ENCODE measurements at regions not wholly inside any gene's neighbourhood (a gene's known extent, or its start where the extent isn't known, plus 50 kb on each side); places are given as distances from the start of the nearest gene placed in this dataset.

- H3K9me3 ChIP-seq = no peaks in the 10 kb centered on the region
- no peak overlapping the region for H3K4me3 ChIP-seq
- intact Hi-C loops (cut with DNase I; ENCODE audit: low total_unique reads) = no loop called here
- H3K27ac ChIP-seq = no peak overlapping the region
- TF ChIP-seq CTCF (IDR thresholded peaks at IDR 0.05) (no peak), POLR2A (IDR thresholded peaks at IDR 0.05) (no peak)
- no peaks in the 10 kb centered on the region for H3K27me3 ChIP-seq
- no peaks in the 10 kb centered on the region for H3K4me1 ChIP-seq
- 89 to 96% methylated on average over 4 of the region's 4 CpGs for WGBS, 2 donors
- no peaks in the 10 kb centered on the region for H3K36me3 ChIP-seq (ENCODE audit: low read depth, missing control alignments)
- no peak for DNase-seq
Measured at GRCh38 chr6:40705354-40705753, 118.2 kb upstream of the LRFN2 start.

GRCh38 chr6:40701352-40702007, 114.3 kb upstream of the LRFN2 start:
- no peak for DNase-seq
- Histone ChIP-seq H3K27ac (no peak overlapping the region), H3K9me3 (no peaks in the 10 kb centered on the region), H3K4me1 (no peaks in the 10 kb centered on the region), H3K36me3 (ENCODE audit: low read depth, missing control alignments) (no peaks in the 10 kb centered on the region), H3K4me3 (no peak overlapping the region), H3K27me3 (no peaks in the 10 kb centered on the region)
- WGBS, 2 donors = 76 to 79% methylated on average over 3 of the region's 3 CpGs
- intact Hi-C loops (cut with DNase I; ENCODE audit: low total_unique reads) = no loop called here
- TF ChIP-seq CTCF (IDR thresholded peaks at IDR 0.05) = no peak
- TF ChIP-seq POLR2A (IDR thresholded peaks at IDR 0.05) = no peak

- WGBS, 2 donors = 41 to 46% methylated on average over 4 of the region's 4 CpGs
- no peak overlapping the region for H3K27ac ChIP-seq
- TF ChIP-seq POLR2A (IDR thresholded peaks at IDR 0.05) = no peak
- no peak for TF ChIP-seq CTCF (IDR thresholded peaks at IDR 0.05)
- DNase-seq = no peak
- no peaks in the 10 kb centered on the region for H3K27me3 ChIP-seq
- no peaks in the 10 kb centered on the region for H3K4me1 ChIP-seq
- H3K9me3 ChIP-seq = no peaks in the 10 kb centered on the region
- no peaks in the 10 kb centered on the region for H3K36me3 ChIP-seq (ENCODE audit: low read depth, missing control alignments)
- intact Hi-C loops (cut with DNase I; ENCODE audit: low total_unique reads) = no loop called here
- H3K4me3 ChIP-seq = no peak overlapping the region
Measured at GRCh38 chr6:40700006-40700580, 112.9 kb upstream of the LRFN2 start.

- intact Hi-C loops (cut with DNase I; ENCODE audit: low total_unique reads) = no loop called here
- H3K27ac ChIP-seq = no peak overlapping the region
- TF ChIP-seq CTCF (IDR thresholded peaks at IDR 0.05) (no peak), POLR2A (IDR thresholded peaks at IDR 0.05) (no peak)
- no peaks in the 10 kb centered on the region for H3K27me3 ChIP-seq
- 89 to 99% methylated on average over 5 to 8 of the region's 8 CpGs for WGBS, 2 donors
- DNase-seq = no peak
- H3K9me3 ChIP-seq = no peaks in the 10 kb centered on the region
- no peaks in the 10 kb centered on the region for H3K36me3 ChIP-seq (ENCODE audit: low read depth, missing control alignments)
- H3K4me1 ChIP-seq = no peaks in the 10 kb centered on the region
- H3K4me3 ChIP-seq = no peak overlapping the region
Measured at GRCh38 chr6:40695750-40696415, 108.7 kb upstream of the LRFN2 start.

All from testis (tissue), 2 donors.